IMR-90 (cell line): ENCODE measurements at regions not wholly inside any gene's neighbourhood (a gene's known extent, or its start where the extent isn't known, plus 50 kb on each side); places are given as distances from the start of the nearest gene placed in this dataset.

Experiments
- ATAC-seq: fragments of 200-7000 bp; cut with Tn5 transposase; 2 replicates; pipeline ENCODE4 v1.9.1; 2020; ENCODE audit warnings: low read depth, mild to moderate bottlenecking, moderate library complexity
- BruUV-seq: library from RNA; stranded (reverse); fragments of 400-500 nt; replicated peaks from 2 replicates; lab custom pipeline; 2021; lab: Mats Ljungman, UMichigan
- CTCF ChIA-PET: fragments of 300-600 bp; formaldehyde crosslinking; extraction: SDS; loops from one replicate; lab custom pipeline; 2021; ENCODE audit warnings: antibody characterized with exemption; lab: Yijun Ruan, JAX
- POLR2A ChIA-PET: fragments of 300-600 bp; sonication (Branson Sonifier 250); formaldehyde crosslinking; loops from one replicate; lab custom pipeline; 2022; ENCODE audit warnings: antibody characterized with exemption; ENCODE audit not compliant: unreplicated experiment; lab: Charles Lee
- DNase-seq: peaks from one replicate; pipeline ENCODE4 v3.0.0; 2013
- H2AFZ ChIP-seq: replicated peaks from 2 replicates; pipeline ENCODE3; 2013; ENCODE audit warnings: low read length, mild to moderate bottlenecking; ENCODE audit not compliant: poor library complexity
- H2AK5ac ChIP-seq: 2 replicates; pipeline ENCODE4 v1.6.1; 2013; ENCODE audit warnings: low read depth, low read length, inconsistent platforms
- H2AK9ac ChIP-seq: replicated peaks from 2 replicates; pipeline ENCODE3; 2013; ENCODE audit warnings: mild to moderate bottlenecking, low read depth, low read length, moderate library complexity; ENCODE audit not compliant: poor library complexity
- H2BK120ac ChIP-seq: 2 replicates; pipeline ENCODE4 v1.6.1; 2013; ENCODE audit warnings: low read depth, low read length, inconsistent platforms
- H2BK15ac ChIP-seq: 3 replicates; pipeline ENCODE4 v1.6.1; 2013; ENCODE audit warnings: low read depth, low read length, inconsistent platforms
- H2BK20ac ChIP-seq: 2 replicates; pipeline ENCODE4 v1.6.1; 2013; ENCODE audit warnings: low read depth, mild to moderate bottlenecking, inconsistent platforms, low read length, moderate library complexity
- H2BK5ac ChIP-seq: 2 replicates; pipeline ENCODE4 v1.6.1; 2013; ENCODE audit warnings: mild to moderate bottlenecking, low read depth, low read length, inconsistent platforms; ENCODE audit not compliant: poor library complexity, severe bottlenecking
- H3K14ac ChIP-seq: replicated peaks from 2 replicates; pipeline ENCODE4 v1.6.1; 2013; ENCODE audit warnings: low read depth, low read length, inconsistent platforms
- H3K18ac ChIP-seq: 2 replicates; pipeline ENCODE4 v1.6.1; 2013; ENCODE audit warnings: low read depth, low read length, control low read depth
- H3K23ac ChIP-seq: 2 replicates; pipeline ENCODE4 v1.6.1; 2013; ENCODE audit warnings: low read depth, low read length, inconsistent platforms
- H3K27ac ChIP-seq: 2 replicates; pipeline ENCODE4 v1.5.1; 2013; ENCODE audit warnings: mild to moderate bottlenecking, control low read depth, low read length; ENCODE audit not compliant: insufficient read depth
- H3K27me3 ChIP-seq: 2 replicates; pipeline ENCODE4 v1.6.1; 2013; ENCODE audit warnings: low read length; ENCODE audit not compliant: control insufficient read depth, insufficient read depth
- H3K36me3 ChIP-seq: 2 replicates; pipeline ENCODE4 v1.6.1; 2013; ENCODE audit warnings: low read length, mixed read lengths; ENCODE audit not compliant: control insufficient read depth, insufficient read depth
- H3K4ac ChIP-seq: 2 replicates; pipeline ENCODE4 v1.6.1; 2013; ENCODE audit warnings: low read depth, low read length, inconsistent platforms
- H3K4me1 ChIP-seq: 2 replicates; pipeline ENCODE4 v1.6.1; 2013; ENCODE audit warnings: low read length, mixed read lengths; ENCODE audit not compliant: control insufficient read depth, insufficient read depth
- H3K4me2 ChIP-seq: 2 replicates; pipeline ENCODE4 v1.6.1; 2013; ENCODE audit warnings: low read depth, mild to moderate bottlenecking, control low read depth, low read length, moderate library complexity
- H3K4me3 ChIP-seq: 2 replicates; pipeline ENCODE4 v1.5.1; 2013; ENCODE audit warnings: low read depth, mild to moderate bottlenecking, control low read depth, low read length, moderate library complexity; ENCODE audit not compliant: insufficient read depth
- H3K56ac ChIP-seq: 2 replicates; pipeline ENCODE4 v1.6.1; 2013; ENCODE audit warnings: low read length, inconsistent platforms; ENCODE audit not compliant: insufficient read depth; ENCODE audit errors: extremely low read depth
- H3K79me1 ChIP-seq, 2 experiments: 2 replicates each; pipeline ENCODE4 v1.6.1; 2013; ENCODE audit warnings: low read length in 2 of 2, inconsistent platforms in 1 of 2, low read depth in 1 of 2
- H3K9ac ChIP-seq: 2 replicates; pipeline ENCODE4 v1.6.1; 2013; ENCODE audit warnings: low read depth, low read length, control low read depth
- H3K9me1 ChIP-seq: 2 replicates; pipeline ENCODE4 v1.6.1; 2013; ENCODE audit warnings: low read length, inconsistent platforms; ENCODE audit not compliant: insufficient read depth
- H3K9me3 ChIP-seq: 2 replicates; pipeline ENCODE4 v1.6.1; 2013; ENCODE audit warnings: low read length; ENCODE audit not compliant: control insufficient read depth, insufficient read depth
- H4K20me1 ChIP-seq: 2 replicates; pipeline ENCODE4 v1.6.1; 2013; ENCODE audit warnings: low read length, inconsistent platforms; ENCODE audit not compliant: insufficient read depth
- H4K5ac ChIP-seq: 2 replicates; pipeline ENCODE4 v1.6.1; 2013; ENCODE audit warnings: mild to moderate bottlenecking, low read depth, low read length, control low read depth
- H4K8ac ChIP-seq, 2 experiments: 2 replicates each; pipeline ENCODE4 v1.6.1; 2013; ENCODE audit warnings: low read depth in 2 of 2, low read length in 2 of 2, control low read depth in 1 of 2, inconsistent platforms in 1 of 2
- H4K91ac ChIP-seq: 2 replicates; pipeline ENCODE4 v1.6.1; 2013; ENCODE audit warnings: low read depth, low read length, inconsistent platforms; ENCODE audit not compliant: insufficient read depth
- MAFK ChIP-seq: IDR thresholded peaks from 2 replicates; pipeline ENCODE4 v1.6.1; 2012; ENCODE audit warnings: low read depth, low read length, improper control_type of control experiment
- MXI1 ChIP-seq: IDR thresholded peaks from 2 replicates; pipeline ENCODE4 v1.6.1; 2012; ENCODE audit warnings: low read depth, mild to moderate bottlenecking, low read length, moderate library complexity, borderline replicate concordance
- RAD21 ChIP-seq: IDR thresholded peaks from 2 replicates; pipeline ENCODE4 v1.6.1; 2012; ENCODE audit warnings: low read length, improper control_type of control experiment
- RCOR1 ChIP-seq: IDR thresholded peaks from 2 replicates; pipeline ENCODE4 v1.6.1; 2012; ENCODE audit warnings: mild to moderate bottlenecking, low read length, improper control_type of control experiment; ENCODE audit not compliant: insufficient replicate concordance
- WGBS, 2 experiments: methylation state at CpG; one replicate each; pipeline versions ENCODE4 v1.1.5 to v1.1.7; 2013; ENCODE audit warnings: missing lambda C conversion rate in 2 of 2; ENCODE audit not compliant: insufficient read length in 1 of 2; ENCODE audit errors: extremely low coverage in 2 of 2; 5-methylcytosine and 5-hydroxymethylcytosine counted together
- dilution Hi-C: fragments of 300-500 bp; cut with HindIII; formaldehyde crosslinking; loops from one replicate; pipeline ENCODE4 v1.14.3; 2018; ENCODE audit warnings: low sequenced_read_pairs; ENCODE audit not compliant: unreplicated experiment
- in situ Hi-C: fragments of 300-500 bp; cut with MboI; formaldehyde crosslinking; loops from 3 replicates; pipeline ENCODE4 v1.14.3; 2019; ENCODE audit warnings: low sequenced_read_pairs, inconsistent platforms, mixed read lengths
- intact Hi-C: fragments of 100-400 bp; cut with micrococcal nuclease; formaldehyde crosslinking; loops from 2 replicates; pipeline ENCODE4 v1.10.0; 2022
- TF ChIP-seq, protein P1 (sequence below): conservative IDR thresholded peaks from 2 replicates; pipeline ENCODE4 v1.5.1; 2012; ENCODE audit warnings: mild to moderate bottlenecking, low read depth, low read length, improper control_type of control experiment

- Histone ChIP-seq H3K9me3 (no peaks in the 10 kb centered on the region), H3K4me3 (no peak overlapping the region), H3K4ac (no peak overlapping the region), H3K56ac (no peak overlapping the region), H3K14ac (no peak overlapping the region), H3K23ac (no peak overlapping the region), H2BK20ac (no peak overlapping the region), H3K18ac (no peak overlapping the region), H2BK15ac (no peak overlapping the region), H2AK9ac (no peak overlapping the region), H3K9me1 (no peaks in the 10 kb centered on the region), H2BK5ac (no peak overlapping the region), H2BK120ac (no peak overlapping the region), H4K8ac (no peak overlapping the region), H3K36me3 (no peaks in the 10 kb centered on the region), H4K20me1 (no peaks in the 10 kb centered on the region), H3K4me1 (no peaks in the 10 kb centered on the region), H3K27me3 (no peaks in the 10 kb centered on the region), H3K9ac (no peak overlapping the region), H4K5ac (no peak overlapping the region), H3K79me1 (no peaks in the 10 kb centered on the region), H2AFZ (no peak overlapping the region), H3K4me2 (no peak overlapping the region), H2AK5ac (no peak overlapping the region), H3K27ac (no peak overlapping the region), H4K91ac (no peak overlapping the region)
- dilution Hi-C loops: no loop called here
- CTCF ChIA-PET: no interaction called here
- intact Hi-C loops: no loop called here
- in situ Hi-C loops: no loop called here
- no peak for ATAC-seq
- DNase-seq: no peak
- BruUV-seq: no TSS peak
- WGBS, 2 experiments: no CpG with 5 or more reads among the region's 2 CpGs
- POLR2A ChIA-PET: no interaction called here
- TF ChIP-seq RCOR1: no peak
- TF ChIP-seq MAFK: no peak
- TF ChIP-seq, protein P1, sequence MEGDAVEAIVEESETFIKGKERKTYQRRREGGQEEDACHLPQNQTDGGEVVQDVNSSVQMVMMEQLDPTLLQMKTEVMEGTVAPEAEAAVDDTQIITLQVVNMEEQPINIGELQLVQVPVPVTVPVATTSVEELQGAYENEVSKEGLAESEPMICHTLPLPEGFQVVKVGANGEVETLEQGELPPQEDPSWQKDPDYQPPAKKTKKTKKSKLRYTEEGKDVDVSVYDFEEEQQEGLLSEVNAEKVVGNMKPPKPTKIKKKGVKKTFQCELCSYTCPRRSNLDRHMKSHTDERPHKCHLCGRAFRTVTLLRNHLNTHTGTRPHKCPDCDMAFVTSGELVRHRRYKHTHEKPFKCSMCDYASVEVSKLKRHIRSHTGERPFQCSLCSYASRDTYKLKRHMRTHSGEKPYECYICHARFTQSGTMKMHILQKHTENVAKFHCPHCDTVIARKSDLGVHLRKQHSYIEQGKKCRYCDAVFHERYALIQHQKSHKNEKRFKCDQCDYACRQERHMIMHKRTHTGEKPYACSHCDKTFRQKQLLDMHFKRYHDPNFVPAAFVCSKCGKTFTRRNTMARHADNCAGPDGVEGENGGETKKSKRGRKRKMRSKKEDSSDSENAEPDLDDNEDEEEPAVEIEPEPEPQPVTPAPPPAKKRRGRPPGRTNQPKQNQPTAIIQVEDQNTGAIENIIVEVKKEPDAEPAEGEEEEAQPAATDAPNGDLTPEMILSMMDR: no peak
- no peak for TF ChIP-seq RAD21
- TF ChIP-seq MXI1: no peak
Observed at GRCh38 chr5:101647861-101648260, 648.2 kb downstream of the SLCO4C1 start.
